Adrenal gland (tissue), 5 donors: ENCODE measurements at regions not wholly inside any gene's neighbourhood (a gene's known extent, or its start where the extent isn't known, plus 50 kb on each side); places are given as distances from the start of the nearest gene placed in this dataset.

Experiments used
- POLR2A ChIP-seq, 2 donors: fragments of 450-650 bp; IDR thresholded peaks; one replicate each; pipeline ENCODE4 v1.6.1; 2017; ENCODE audit warnings: antibody characterized with exemption in 2 of 2, mild to moderate bottlenecking in 2 of 2, moderate library complexity in 1 of 2
- TF ChIP-seq, protein P1 (sequence below), 6 experiments: fragments of 450-650 bp in 4 of 6; fragments of 200-600 bp in 2 of 6; sonication (generic) in 1 of 6; IDR thresholded peaks; 1 replicate in 5 of 6; 2 replicates in 1 of 6; pipeline versions ENCODE4 v1.5.1 to v1.8.0; 2016 to 2021; ENCODE audit warnings: antibody characterized with exemption in 6 of 6, mild to moderate bottlenecking in 2 of 6, moderate library complexity in 1 of 6
- donor health status: DM: no; HTN: no; CAD: no.

GRCh38 chr6:167546611-167547327 lies 221.9 kb downstream of the TTLL2 start:
- no peak for TF ChIP-seq POLR2A (IDR thresholded peaks at IDR 0.05)
- TF ChIP-seq, protein P1, sequence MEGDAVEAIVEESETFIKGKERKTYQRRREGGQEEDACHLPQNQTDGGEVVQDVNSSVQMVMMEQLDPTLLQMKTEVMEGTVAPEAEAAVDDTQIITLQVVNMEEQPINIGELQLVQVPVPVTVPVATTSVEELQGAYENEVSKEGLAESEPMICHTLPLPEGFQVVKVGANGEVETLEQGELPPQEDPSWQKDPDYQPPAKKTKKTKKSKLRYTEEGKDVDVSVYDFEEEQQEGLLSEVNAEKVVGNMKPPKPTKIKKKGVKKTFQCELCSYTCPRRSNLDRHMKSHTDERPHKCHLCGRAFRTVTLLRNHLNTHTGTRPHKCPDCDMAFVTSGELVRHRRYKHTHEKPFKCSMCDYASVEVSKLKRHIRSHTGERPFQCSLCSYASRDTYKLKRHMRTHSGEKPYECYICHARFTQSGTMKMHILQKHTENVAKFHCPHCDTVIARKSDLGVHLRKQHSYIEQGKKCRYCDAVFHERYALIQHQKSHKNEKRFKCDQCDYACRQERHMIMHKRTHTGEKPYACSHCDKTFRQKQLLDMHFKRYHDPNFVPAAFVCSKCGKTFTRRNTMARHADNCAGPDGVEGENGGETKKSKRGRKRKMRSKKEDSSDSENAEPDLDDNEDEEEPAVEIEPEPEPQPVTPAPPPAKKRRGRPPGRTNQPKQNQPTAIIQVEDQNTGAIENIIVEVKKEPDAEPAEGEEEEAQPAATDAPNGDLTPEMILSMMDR (IDR thresholded peaks at IDR 0.05): no peak
